ENCODE measurements at regions not wholly inside any gene's neighbourhood (a gene's known extent, or its start where the extent isn't known, plus 50 kb on each side); places are given as distances from the start of the nearest gene placed in this dataset.

DNA sequence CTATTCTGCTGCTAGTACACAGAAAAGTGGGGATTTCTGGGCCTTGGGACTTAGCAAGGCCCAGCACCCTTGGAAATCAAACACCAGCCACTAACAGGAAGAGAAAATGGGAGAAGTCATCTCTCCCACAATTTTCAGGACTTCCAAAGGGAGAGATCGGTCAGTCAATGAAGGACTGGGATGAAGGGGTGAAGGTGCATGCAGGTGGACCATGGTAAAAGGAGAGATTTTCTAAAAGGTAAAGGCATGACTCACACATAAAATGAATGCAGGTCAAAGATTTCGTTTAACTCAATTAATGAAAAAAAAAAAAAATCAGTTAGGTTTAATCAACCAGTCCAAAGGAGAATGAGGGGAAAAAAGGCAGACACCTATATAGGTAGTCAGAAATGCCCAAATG is 176.4 kb upstream of the PROK2 start:
- no peak for DNase-seq
- no peak overlapping the region for H3K27ac ChIP-seq
- no peaks in the 10 kb centered on the region for H3K9me3 ChIP-seq
- no peaks in the 10 kb centered on the region for H3K4me1 ChIP-seq
- H3K36me3 ChIP-seq: no peaks in the 10 kb centered on the region
- TF ChIP-seq, protein P1, sequence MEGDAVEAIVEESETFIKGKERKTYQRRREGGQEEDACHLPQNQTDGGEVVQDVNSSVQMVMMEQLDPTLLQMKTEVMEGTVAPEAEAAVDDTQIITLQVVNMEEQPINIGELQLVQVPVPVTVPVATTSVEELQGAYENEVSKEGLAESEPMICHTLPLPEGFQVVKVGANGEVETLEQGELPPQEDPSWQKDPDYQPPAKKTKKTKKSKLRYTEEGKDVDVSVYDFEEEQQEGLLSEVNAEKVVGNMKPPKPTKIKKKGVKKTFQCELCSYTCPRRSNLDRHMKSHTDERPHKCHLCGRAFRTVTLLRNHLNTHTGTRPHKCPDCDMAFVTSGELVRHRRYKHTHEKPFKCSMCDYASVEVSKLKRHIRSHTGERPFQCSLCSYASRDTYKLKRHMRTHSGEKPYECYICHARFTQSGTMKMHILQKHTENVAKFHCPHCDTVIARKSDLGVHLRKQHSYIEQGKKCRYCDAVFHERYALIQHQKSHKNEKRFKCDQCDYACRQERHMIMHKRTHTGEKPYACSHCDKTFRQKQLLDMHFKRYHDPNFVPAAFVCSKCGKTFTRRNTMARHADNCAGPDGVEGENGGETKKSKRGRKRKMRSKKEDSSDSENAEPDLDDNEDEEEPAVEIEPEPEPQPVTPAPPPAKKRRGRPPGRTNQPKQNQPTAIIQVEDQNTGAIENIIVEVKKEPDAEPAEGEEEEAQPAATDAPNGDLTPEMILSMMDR (IDR thresholded peaks at IDR 0.05): no peak
- H3K4me3 ChIP-seq: no peak overlapping the region
- H3K27me3 ChIP-seq: peaks cover 0 to 3% of the 10 kb centered on the region in 2 donors
- intact Hi-C loops (cut with DNase I; ENCODE audit: low total_unique reads): no loop called here

DNA sequence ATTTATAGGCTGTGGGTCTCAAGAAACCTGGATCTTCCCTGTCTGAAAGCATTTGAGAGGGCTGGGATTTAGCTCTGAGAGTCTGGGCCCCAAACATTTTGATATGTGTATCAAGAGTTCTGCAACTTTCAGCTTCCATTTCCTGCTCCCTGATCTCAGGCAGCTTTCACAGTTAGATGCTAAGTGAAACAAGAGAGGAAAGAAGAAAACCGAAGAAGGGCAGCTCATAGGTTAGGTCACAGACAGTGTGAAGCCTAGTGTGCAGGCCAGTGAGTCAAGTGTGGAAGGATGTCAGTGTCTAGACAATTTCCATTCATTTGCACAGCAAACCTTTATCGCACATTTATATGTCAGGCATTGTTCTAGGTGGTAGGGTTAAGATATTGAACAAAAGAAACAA is 173.6 kb upstream of the PROK2 start:
- no peak overlapping the region for H3K27ac ChIP-seq
- intact Hi-C loops (cut with DNase I; ENCODE audit: low total_unique reads): loop anchor here (5.0 to 10.0 kb wide), 3 partner anchors 234 to 859 kb away; partner anchors contain the start of gene EIF4E3
- H3K9me3 ChIP-seq: no peaks in the 10 kb centered on the region
- peaks cover 0 to 7% (median 4%) of the 10 kb centered on the region in 4 donors for H3K4me1 ChIP-seq
- TF ChIP-seq, protein P1 (IDR thresholded peaks at IDR 0.05): no peak
- DNase-seq: no peak
- H3K4me3 ChIP-seq: no peak overlapping the region
- no peaks in the 10 kb centered on the region for H3K27me3 ChIP-seq
- H3K36me3 ChIP-seq: no peaks in the 10 kb centered on the region

DNA sequence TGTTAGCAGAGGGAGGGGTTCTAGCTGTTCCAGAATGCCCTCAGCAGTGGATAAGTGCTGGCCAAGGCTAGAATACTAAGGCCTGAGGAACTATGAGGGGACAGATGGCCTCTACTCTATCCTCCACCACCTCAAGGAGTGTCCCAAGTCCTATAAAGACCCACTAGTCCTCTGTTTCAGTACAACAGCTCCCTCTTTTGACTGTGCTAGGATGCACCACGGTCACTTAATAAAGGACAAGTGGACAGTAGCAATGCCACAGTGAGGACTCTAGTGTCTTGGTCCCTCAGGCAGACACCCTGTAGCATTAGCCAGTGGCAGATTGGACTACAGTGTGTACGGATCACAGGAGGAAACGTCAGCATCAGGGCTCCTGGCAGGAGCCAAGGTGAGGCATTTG is 171.8 kb upstream of the PROK2 start:
- H3K4me1 ChIP-seq: peaks cover 0 to 7% (median 4%) of the 10 kb centered on the region in 4 donors
- H3K36me3 ChIP-seq: no peaks in the 10 kb centered on the region
- DNase-seq: no peak
- intact Hi-C loops (cut with DNase I; ENCODE audit: low total_unique reads): loop anchor here (5.0 to 10.0 kb wide), 3 partner anchors 232 to 861 kb away; partner anchors contain the start of gene EIF4E3
- no peak overlapping the region for H3K4me3 ChIP-seq
- H3K9me3 ChIP-seq: no peaks in the 10 kb centered on the region
- H3K27ac ChIP-seq: no peak overlapping the region
- no peaks in the 10 kb centered on the region for H3K27me3 ChIP-seq
- TF ChIP-seq, protein P1 (IDR thresholded peaks at IDR 0.05): no peak

DNA sequence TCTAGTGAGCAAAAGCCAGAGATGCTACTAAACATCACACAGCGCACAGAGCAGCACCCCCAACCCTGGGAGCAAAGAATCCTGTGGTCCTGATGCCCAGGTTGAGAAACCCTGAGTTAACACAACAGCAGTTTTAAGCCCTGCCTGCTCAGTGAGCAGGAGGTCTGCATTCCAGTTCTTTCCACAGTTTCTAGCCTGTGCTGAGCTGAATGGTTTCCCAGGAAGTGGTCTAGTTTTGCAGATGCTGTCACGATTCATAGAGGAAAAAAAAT is 171.1 kb upstream of the PROK2 start:
- Histone ChIP-seq H3K27ac (no peak overlapping the region), H3K9me3 (no peaks in the 10 kb centered on the region), H3K4me3 (no peak overlapping the region), H3K27me3 (no peaks in the 10 kb centered on the region), H3K4me1 (peaks cover 0 to 7% (median 4%) of the 10 kb centered on the region in 4 donors), H3K36me3 (no peaks in the 10 kb centered on the region)
- DNase-seq: no peak
- TF ChIP-seq, protein P1 (IDR thresholded peaks at IDR 0.05): no peak
- intact Hi-C loops (cut with DNase I; ENCODE audit: low total_unique reads): loop anchor here (5.0 to 10.0 kb wide), 3 partner anchors 231 to 861 kb away; partner anchors contain the start of gene EIF4E3

DNA sequence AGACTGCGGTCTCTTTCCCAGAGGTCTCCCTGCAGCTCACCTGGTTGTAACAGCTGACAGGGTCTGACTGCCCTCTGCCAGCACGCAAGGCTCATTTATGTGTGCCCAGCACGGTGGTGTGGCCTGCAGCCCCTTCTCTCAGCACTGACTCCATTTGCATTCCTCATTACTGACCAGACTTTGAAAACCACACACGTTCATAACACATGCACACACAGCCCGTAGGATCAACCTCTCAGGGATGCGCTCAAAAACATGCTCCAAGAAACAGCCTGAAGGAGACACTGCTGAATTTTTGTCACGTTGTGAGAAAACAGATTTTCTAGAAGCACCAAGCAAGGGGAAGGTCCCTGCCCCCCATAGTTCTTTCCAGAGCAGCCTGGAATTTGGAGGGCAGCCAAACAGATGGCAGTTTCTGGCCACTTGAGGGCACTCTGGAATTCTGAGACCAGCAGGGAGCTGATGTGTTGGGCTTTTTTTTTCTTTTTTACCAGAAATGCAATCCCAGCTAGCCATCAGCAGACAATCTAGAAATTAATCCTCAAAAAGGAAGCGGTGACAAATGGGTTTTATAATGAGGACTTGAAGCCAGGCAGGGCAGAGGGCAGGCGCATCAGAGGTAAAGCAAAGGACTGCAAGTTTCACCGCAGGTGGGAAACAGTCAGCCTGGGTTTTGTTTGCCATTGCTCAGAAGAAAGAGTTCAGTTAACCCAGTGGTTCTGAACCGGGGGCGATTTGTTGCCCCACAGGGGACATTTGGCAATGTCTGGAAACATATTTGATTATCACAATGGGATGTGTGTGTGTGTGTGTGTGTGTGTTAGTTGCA is 170.5 kb upstream of the PROK2 start:
- no peak overlapping the region for H3K27ac ChIP-seq
- no peaks in the 10 kb centered on the region for H3K9me3 ChIP-seq
- H3K4me1 ChIP-seq: peaks cover 0 to 7% (median 4%) of the 10 kb centered on the region in 4 donors
- TF ChIP-seq, protein P1 (IDR thresholded peaks at IDR 0.05): peak; percentile 77 to 82
- no peaks in the 10 kb centered on the region for H3K27me3 ChIP-seq
- intact Hi-C loops (cut with DNase I; ENCODE audit: low total_unique reads): loop anchor here (5.0 to 10.0 kb wide), 3 partner anchors 231 to 862 kb away; partner anchors contain the start of gene EIF4E3
- no peaks in the 10 kb centered on the region for H3K36me3 ChIP-seq
- DNase-seq: peak; percentile 76 to 84
- H3K4me3 ChIP-seq: no peak overlapping the region

Data from tibial artery (tissue), 4 donors.